Esophagus squamous epithelium (tissue), 4 donors: ENCODE measurements at regions not wholly inside any gene's neighbourhood (a gene's known extent, or its start where the extent isn't known, plus 50 kb on each side); places are given as distances from the start of the nearest gene placed in this dataset.

Source experiments
- POLR2A ChIP-seq, 4 donors: fragments of 450-650 bp; IDR thresholded peaks; one replicate each; pipeline ENCODE4 v1.6.1; 2017; ENCODE audit warnings: antibody characterized with exemption in 4 of 4, mild to moderate bottlenecking in 4 of 4, moderate library complexity in 3 of 4
- TF ChIP-seq, protein P1 (sequence below), 6 experiments: fragments of 450-650 bp in 4 of 6; fragments of 200-600 bp in 2 of 6; sonication (generic) in 2 of 6; IDR thresholded peaks; one replicate each; pipeline ENCODE4 v1.5.1; 2016 to 2019; ENCODE audit warnings: antibody characterized with exemption in 6 of 6, mild to moderate bottlenecking in 4 of 6, moderate library complexity in 4 of 6

- TF ChIP-seq, protein P1, sequence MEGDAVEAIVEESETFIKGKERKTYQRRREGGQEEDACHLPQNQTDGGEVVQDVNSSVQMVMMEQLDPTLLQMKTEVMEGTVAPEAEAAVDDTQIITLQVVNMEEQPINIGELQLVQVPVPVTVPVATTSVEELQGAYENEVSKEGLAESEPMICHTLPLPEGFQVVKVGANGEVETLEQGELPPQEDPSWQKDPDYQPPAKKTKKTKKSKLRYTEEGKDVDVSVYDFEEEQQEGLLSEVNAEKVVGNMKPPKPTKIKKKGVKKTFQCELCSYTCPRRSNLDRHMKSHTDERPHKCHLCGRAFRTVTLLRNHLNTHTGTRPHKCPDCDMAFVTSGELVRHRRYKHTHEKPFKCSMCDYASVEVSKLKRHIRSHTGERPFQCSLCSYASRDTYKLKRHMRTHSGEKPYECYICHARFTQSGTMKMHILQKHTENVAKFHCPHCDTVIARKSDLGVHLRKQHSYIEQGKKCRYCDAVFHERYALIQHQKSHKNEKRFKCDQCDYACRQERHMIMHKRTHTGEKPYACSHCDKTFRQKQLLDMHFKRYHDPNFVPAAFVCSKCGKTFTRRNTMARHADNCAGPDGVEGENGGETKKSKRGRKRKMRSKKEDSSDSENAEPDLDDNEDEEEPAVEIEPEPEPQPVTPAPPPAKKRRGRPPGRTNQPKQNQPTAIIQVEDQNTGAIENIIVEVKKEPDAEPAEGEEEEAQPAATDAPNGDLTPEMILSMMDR (IDR thresholded peaks at IDR 0.05), result no peak
- TF ChIP-seq POLR2A (IDR thresholded peaks at IDR 0.05), result no peak
Measured at GRCh38 chr5:39606591-39606990, 181.8 kb upstream of the DAB2 start.
